Kidney epithelial cell (primary cell): ENCODE measurements at regions not wholly inside any gene's neighbourhood (a gene's known extent, or its start where the extent isn't known, plus 50 kb on each side); places are given as distances from the start of the nearest gene placed in this dataset.

ENCODE experiments used
- DNase-seq: peaks from one replicate; pipeline ENCODE4 v3.0.0-alpha.2; 2010; ENCODE audit warnings: low read depth
- H3K27me3 ChIP-seq: 2 replicates; pipeline ENCODE4 v1.6.0; 2011; ENCODE audit warnings: low read length; ENCODE audit not compliant: control insufficient read depth, insufficient read depth
- H3K36me3 ChIP-seq: 2 replicates; pipeline ENCODE4 v1.5.1; 2011; ENCODE audit warnings: low read length; ENCODE audit not compliant: control insufficient read depth, insufficient read depth
- H3K4me3 ChIP-seq: 2 replicates; pipeline ENCODE4 v1.5.1; 2011; ENCODE audit warnings: low read depth, mild to moderate bottlenecking, control low read depth, low read length
- TF ChIP-seq, protein P1 (sequence below): IDR thresholded peaks from 2 replicates; pipeline ENCODE4 v1.5.1; 2011; ENCODE audit warnings: mild to moderate bottlenecking, moderate library complexity, low read length, control low read depth, inconsistent platforms; ENCODE audit not compliant: insufficient read depth, poor library complexity, severe bottlenecking

DNA sequence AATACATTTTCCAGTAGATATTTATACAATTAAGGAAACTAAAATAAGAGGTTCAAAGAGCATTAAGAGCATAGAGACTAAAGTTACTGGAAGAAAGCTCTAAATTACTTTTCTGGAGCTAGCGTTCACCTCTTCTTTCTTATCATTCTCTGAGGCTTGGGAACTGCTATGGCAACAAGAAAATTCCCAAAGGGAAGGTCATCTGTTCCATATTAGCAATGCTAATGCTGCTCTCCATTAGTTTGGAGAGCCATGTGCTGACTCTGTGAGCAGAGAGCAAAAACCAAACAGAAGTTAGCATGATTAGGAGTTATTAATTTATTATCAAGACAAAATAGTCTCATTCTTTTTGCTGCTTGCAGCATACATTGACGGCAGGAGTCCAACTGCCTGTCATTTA is 143.1 kb upstream of the SLC16A7 start:
- TF ChIP-seq, protein P1, sequence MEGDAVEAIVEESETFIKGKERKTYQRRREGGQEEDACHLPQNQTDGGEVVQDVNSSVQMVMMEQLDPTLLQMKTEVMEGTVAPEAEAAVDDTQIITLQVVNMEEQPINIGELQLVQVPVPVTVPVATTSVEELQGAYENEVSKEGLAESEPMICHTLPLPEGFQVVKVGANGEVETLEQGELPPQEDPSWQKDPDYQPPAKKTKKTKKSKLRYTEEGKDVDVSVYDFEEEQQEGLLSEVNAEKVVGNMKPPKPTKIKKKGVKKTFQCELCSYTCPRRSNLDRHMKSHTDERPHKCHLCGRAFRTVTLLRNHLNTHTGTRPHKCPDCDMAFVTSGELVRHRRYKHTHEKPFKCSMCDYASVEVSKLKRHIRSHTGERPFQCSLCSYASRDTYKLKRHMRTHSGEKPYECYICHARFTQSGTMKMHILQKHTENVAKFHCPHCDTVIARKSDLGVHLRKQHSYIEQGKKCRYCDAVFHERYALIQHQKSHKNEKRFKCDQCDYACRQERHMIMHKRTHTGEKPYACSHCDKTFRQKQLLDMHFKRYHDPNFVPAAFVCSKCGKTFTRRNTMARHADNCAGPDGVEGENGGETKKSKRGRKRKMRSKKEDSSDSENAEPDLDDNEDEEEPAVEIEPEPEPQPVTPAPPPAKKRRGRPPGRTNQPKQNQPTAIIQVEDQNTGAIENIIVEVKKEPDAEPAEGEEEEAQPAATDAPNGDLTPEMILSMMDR, result no peak
- DNase-seq, result no peak
- H3K27me3 ChIP-seq, result no peaks in the 10 kb centered on the region

DNA sequence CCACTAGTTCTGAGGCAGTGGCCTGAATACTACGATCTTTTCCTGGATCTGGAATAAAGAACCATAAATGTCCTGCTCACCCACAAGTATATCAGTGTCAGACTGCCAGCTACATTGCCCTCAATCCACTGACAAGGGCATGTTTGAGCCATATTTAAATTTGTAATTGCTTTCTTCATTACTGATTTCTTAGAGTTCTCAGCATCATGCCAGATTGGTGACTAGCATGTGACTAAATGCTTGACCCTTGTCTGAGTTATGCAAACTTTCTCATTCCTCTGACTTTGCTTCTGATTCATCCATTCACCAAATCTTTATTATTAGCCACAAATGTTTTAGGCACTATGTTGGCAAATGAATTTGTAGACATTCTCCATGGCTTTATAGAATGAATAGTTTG is 143.6 kb upstream of the SLC16A7 start:
- TF ChIP-seq, protein P1, result no peak
- Histone ChIP-seq H3K36me3 (no peaks in the 10 kb centered on the region), H3K27me3 (no peaks in the 10 kb centered on the region), H3K4me3 (no peak overlapping the region)
- DNase-seq, result peak; percentile 50

More for the DNA sequence above, 143.1 kb upstream of the SLC16A7 start:
- Histone ChIP-seq H3K4me3 (no peak overlapping the region), H3K36me3 (no peaks in the 10 kb centered on the region)

DNA sequence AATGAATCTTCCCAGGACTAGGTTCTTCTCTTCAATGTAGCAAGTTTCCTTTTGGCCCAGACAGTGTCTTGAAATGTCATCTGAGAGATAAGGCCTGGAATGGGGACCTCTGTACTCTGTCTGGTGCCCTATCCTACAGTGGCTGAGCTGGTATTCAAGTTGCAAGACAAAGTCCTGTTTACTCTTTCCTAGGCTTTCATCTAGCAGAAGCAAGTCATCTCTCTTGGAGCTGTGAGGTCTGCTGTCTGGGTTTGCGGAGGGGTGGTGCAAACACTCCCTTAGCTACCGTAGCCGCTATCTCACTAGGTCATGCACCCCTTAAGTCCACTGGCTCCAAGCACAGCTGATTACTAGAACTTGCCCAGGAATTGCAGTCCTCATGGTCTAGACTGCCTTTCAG is 149.7 kb upstream of the SLC16A7 start:
- no peaks in the 10 kb centered on the region for H3K36me3 ChIP-seq
- DNase-seq, result no peak
- no peaks in the 10 kb centered on the region for H3K27me3 ChIP-seq
- TF ChIP-seq, protein P1, result no peak
- H3K4me3 ChIP-seq, result no peak overlapping the region

DNA sequence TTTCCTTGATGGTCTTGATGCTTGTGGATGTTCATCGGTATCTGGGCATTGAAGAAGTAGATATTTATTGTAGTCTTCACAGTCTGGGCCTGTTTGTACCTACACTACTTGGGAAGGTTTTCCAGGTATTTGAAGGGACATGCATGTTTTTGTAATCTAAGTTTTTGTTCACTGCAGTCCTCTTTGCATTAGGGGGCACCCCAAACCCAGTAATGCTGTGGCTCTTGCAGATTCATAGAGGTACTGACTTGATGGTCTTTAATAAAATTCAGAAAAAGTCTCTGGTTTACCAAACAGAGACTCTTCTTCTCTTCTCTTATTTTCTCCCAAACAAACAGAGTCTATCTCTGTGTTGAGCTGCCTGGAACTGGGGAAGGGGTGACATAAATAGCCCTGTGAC is 150.9 kb upstream of the SLC16A7 start:
- DNase-seq, result no peak
- TF ChIP-seq, protein P1, result no peak
- no peak overlapping the region for H3K4me3 ChIP-seq
- H3K36me3 ChIP-seq, result no peaks in the 10 kb centered on the region
- no peaks in the 10 kb centered on the region for H3K27me3 ChIP-seq

DNA sequence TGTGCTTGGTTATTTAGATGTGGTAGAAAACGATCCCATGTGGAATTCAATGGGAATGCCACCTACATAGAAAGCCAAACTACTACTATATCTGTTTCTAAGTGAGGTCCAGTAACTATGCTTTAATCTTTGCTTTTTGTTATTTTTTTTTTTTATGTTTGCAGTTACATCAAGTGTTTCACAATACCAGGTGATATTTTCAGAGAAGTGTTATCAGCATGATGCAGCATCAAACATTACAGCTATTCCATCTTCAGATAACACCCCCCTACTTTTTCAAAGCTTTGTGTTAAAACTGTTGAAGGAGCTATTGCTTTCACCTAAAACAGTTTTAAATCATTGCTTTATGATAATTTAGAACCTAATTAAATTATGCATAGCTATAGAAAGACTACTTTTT is 163.8 kb upstream of the SLC16A7 start:
- no peak for DNase-seq
- H3K4me3 ChIP-seq, result no peak overlapping the region
- TF ChIP-seq, protein P1, result no peak
- no peaks in the 10 kb centered on the region for H3K27me3 ChIP-seq
- no peaks in the 10 kb centered on the region for H3K36me3 ChIP-seq

DNA sequence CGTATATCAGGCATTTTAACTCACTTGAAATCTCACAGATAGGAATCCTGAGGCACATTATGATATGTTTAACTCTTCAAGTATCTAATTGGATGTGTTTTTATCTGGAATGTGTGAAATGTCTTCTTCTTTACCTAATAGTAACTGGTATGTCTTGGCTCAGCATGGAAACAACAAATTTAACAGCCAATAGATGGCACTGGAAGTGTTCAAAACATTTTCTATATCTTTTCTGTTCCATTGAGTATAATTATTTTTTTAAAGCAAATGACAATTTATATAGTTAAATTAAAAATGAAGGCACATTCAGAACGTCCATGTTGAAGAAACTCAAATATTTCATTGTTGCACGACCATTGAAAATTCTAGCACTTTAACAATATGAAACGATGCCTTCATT is 164.6 kb upstream of the SLC16A7 start:
- H3K27me3 ChIP-seq, result no peaks in the 10 kb centered on the region
- no peak overlapping the region for H3K4me3 ChIP-seq
- H3K36me3 ChIP-seq, result no peaks in the 10 kb centered on the region
- TF ChIP-seq, protein P1, result peak; percentile 11
- DNase-seq, result no peak
